Amygdala (tissue), 56 donors: ENCODE measurements at regions not wholly inside any gene's neighbourhood (a gene's known extent, or its start where the extent isn't known, plus 50 kb on each side); places are given as distances from the start of the nearest gene placed in this dataset.

Experiments used
- DNase-seq, 56 donors: peaks; one replicate each; lab custom pipeline; 2025; lab: John Stamatoyannopoulos, UW

- DNase-seq, result no peak
Measured at GRCh38 chr10:60669501-60669900, 108.8 kb upstream of the CDK1 start.

GRCh38 chr10:60666221-60666620 is 112.1 kb upstream of the CDK1 start:
- no peak for DNase-seq

GRCh38 chr10:60664859-60665258 is 113.4 kb upstream of the CDK1 start:
- DNase-seq, result no peak

- peak in 2 of 56 donors; percentile 1 to 11 for DNase-seq
Measured at GRCh38 chr10:60663850-60664249, 114.4 kb upstream of the CDK1 start.

GRCh38 chr10:60662917-60663614 is 115.2 kb upstream of the CDK1 start:
- DNase-seq, result no peak

GRCh38 chr10:60661637-60662036 is 116.6 kb upstream of the CDK1 start:
- DNase-seq, result no peak

GRCh38 chr10:60660625-60661024 is 117.7 kb upstream of the CDK1 start:
- DNase-seq, result no peak

GRCh38 chr10:60654813-60655464 is 123.3 kb upstream of the CDK1 start:
- DNase-seq, result no peak

GRCh38 chr10:60652628-60653027 is 125.7 kb upstream of the CDK1 start:
- DNase-seq, result no peak

GRCh38 chr10:60650378-60650800 is 127.9 kb upstream of the CDK1 start:
- no peak for DNase-seq

GRCh38 chr10:60649485-60650377 is 128.5 kb upstream of the CDK1 start:
- no peak for DNase-seq

GRCh38 chr10:60648761-60649160 is 129.5 kb upstream of the CDK1 start:
- DNase-seq, result no peak

- peak in 10 of 56 donors; percentile 1 to 73 (median 7) for DNase-seq
Measured at GRCh38 chr10:60646966-60647796, 131.1 kb upstream of the CDK1 start.

- DNase-seq, result no peak
Measured at GRCh38 chr10:60645980-60646379, 132.3 kb upstream of the CDK1 start.

- no peak for DNase-seq
Measured at GRCh38 chr10:60644436-60645130, 133.7 kb upstream of the CDK1 start.

GRCh38 chr10:60643874-60644273 is 134.4 kb upstream of the CDK1 start:
- DNase-seq, result no peak

- no peak for DNase-seq
Measured at GRCh38 chr10:60629332-60629731, 148.9 kb upstream of the CDK1 start.

GRCh38 chr10:60627778-60628748 is 150.2 kb upstream of the CDK1 start:
- DNase-seq, result no peak

GRCh38 chr10:60626037-60626436 is 152.2 kb upstream of the CDK1 start:
- DNase-seq, result no peak
